ENCODE measurements at regions not wholly inside any gene's neighbourhood (a gene's known extent, or its start where the extent isn't known, plus 50 kb on each side); places are given as distances from the start of the nearest gene placed in this dataset.
A peak's percentile ranks its signal among the peaks of the same experiment; 100 is the strongest.

- Histone ChIP-seq H3K4ac (ENCODE audit: low read depth in 1 of 2, low read length in 2 of 2) (no peak overlapping the region), H2AK5ac (ENCODE audit: low read length, severe bottlenecking) (no peak overlapping the region), H3K4me2 (ENCODE audit: low read length, poor library complexity, severe bottlenecking) (no peak overlapping the region), H3K23ac (ENCODE audit: low read length in 2 of 2) (no peak overlapping the region), H2BK120ac (ENCODE audit: low read depth, low read length) (no peak overlapping the region), H2BK12ac (ENCODE audit: low read length in 2 of 2) (no peak overlapping the region), H4K91ac (ENCODE audit: low read length) (no peak overlapping the region), H4K8ac (ENCODE audit: low read length) (no peak overlapping the region), H3K4me1 (ENCODE audit: control insufficient read depth, insufficient read depth, low read depth, low read length) (no peaks in the 10 kb centered on the region), H3K27me3 (ENCODE audit: control insufficient read depth in 1 of 2, insufficient read depth in 1 of 2, low read length in 2 of 2) (no peaks in the 10 kb centered on the region), H3K9ac (ENCODE audit: low read length) (no peak overlapping the region), H3K27ac (ENCODE audit: low read length, poor library complexity, severe bottlenecking) (no peak overlapping the region), H3K79me1 (replicated peaks; ENCODE audit: low read length, poor library complexity, severe bottlenecking) (no peaks in the 10 kb centered on the region), H2BK5ac (ENCODE audit: low read depth, low read length, poor library complexity, severe bottlenecking) (no peak overlapping the region), H3K36me3 (ENCODE audit: control insufficient read depth in 1 of 2, insufficient read depth in 2 of 2, low read depth in 1 of 2, low read length in 2 of 2) (no peaks in the 10 kb centered on the region), H3K18ac (ENCODE audit: low read depth in 1 of 2, low read length in 2 of 2) (no peak overlapping the region), H2BK15ac (ENCODE audit: low read depth, poor library complexity, severe bottlenecking) (no peak overlapping the region), H3K14ac (ENCODE audit: low read length in 2 of 2) (no peak overlapping the region), H3K4me3 (ENCODE audit: insufficient read depth in 1 of 2, low read depth in 1 of 2, low read length in 2 of 2) (no peak overlapping the region), H3K9me3 (ENCODE audit: control insufficient read depth, low read length) (no peaks in the 10 kb centered on the region), H2AFZ (ENCODE audit: low read depth, low read length) (no peak overlapping the region)
- DNase-seq: no peak
- 100% methylated on average over 1 of the region's 2 CpGs for WGBS
Measured at GRCh38 chr2:195500879-195501278, 156.1 kb upstream of the SLC39A10 start.

GRCh38 chr2:195498839-195499490, 158.1 kb upstream of the SLC39A10 start:
- H3K27ac ChIP-seq (ENCODE audit: low read length, poor library complexity, severe bottlenecking): no peak overlapping the region
- H3K4ac ChIP-seq (ENCODE audit: low read depth in 1 of 2, low read length in 2 of 2): no peak overlapping the region
- H4K91ac ChIP-seq (ENCODE audit: low read length): no peak overlapping the region
- no peak overlapping the region for H2BK12ac ChIP-seq (ENCODE audit: low read length in 2 of 2)
- H2BK5ac ChIP-seq (ENCODE audit: low read depth, low read length, poor library complexity, severe bottlenecking): no peak overlapping the region
- H3K9ac ChIP-seq (ENCODE audit: low read length): no peak overlapping the region
- no peak overlapping the region for H2BK120ac ChIP-seq (ENCODE audit: low read depth, low read length)
- H2BK15ac ChIP-seq (ENCODE audit: low read depth, poor library complexity, severe bottlenecking): no peak overlapping the region
- no peak overlapping the region for H4K8ac ChIP-seq (ENCODE audit: low read length)
- H3K14ac ChIP-seq (ENCODE audit: low read length in 2 of 2): no peak overlapping the region
- no peaks in the 10 kb centered on the region for H3K36me3 ChIP-seq (ENCODE audit: control insufficient read depth in 1 of 2, insufficient read depth in 2 of 2, low read depth in 1 of 2, low read length in 2 of 2)
- no peak overlapping the region for H3K4me2 ChIP-seq (ENCODE audit: low read length, poor library complexity, severe bottlenecking)
- peak; percentile 25 for DNase-seq
- no CpG with 5 or more reads among the region's 3 CpGs for WGBS
- H3K4me1 ChIP-seq (ENCODE audit: control insufficient read depth, insufficient read depth, low read depth, low read length): no peaks in the 10 kb centered on the region
- H2AK5ac ChIP-seq (ENCODE audit: low read length, severe bottlenecking): no peak overlapping the region
- H2AFZ ChIP-seq (ENCODE audit: low read depth, low read length): no peak overlapping the region
- no peak overlapping the region for H3K18ac ChIP-seq (ENCODE audit: low read depth in 1 of 2, low read length in 2 of 2)
- no peaks in the 10 kb centered on the region for H3K79me1 ChIP-seq (replicated peaks; ENCODE audit: low read length, poor library complexity, severe bottlenecking)
- H3K4me3 ChIP-seq (ENCODE audit: insufficient read depth in 1 of 2, low read depth in 1 of 2, low read length in 2 of 2): no peak overlapping the region
- no peaks in the 10 kb centered on the region for H3K9me3 ChIP-seq (ENCODE audit: control insufficient read depth, low read length)
- H3K23ac ChIP-seq (ENCODE audit: low read length in 2 of 2): no peak overlapping the region
- no peaks in the 10 kb centered on the region for H3K27me3 ChIP-seq (ENCODE audit: control insufficient read depth in 1 of 2, insufficient read depth in 1 of 2, low read length in 2 of 2)

GRCh38 chr2:195498176-195498575, 158.8 kb upstream of the SLC39A10 start:
- no peak overlapping the region for H3K4ac ChIP-seq (ENCODE audit: low read depth in 1 of 2, low read length in 2 of 2)
- H3K23ac ChIP-seq (ENCODE audit: low read length in 2 of 2): no peak overlapping the region
- no peaks in the 10 kb centered on the region for H3K9me3 ChIP-seq (ENCODE audit: control insufficient read depth, low read length)
- H2BK120ac ChIP-seq (ENCODE audit: low read depth, low read length): no peak overlapping the region
- H3K27me3 ChIP-seq (ENCODE audit: control insufficient read depth in 1 of 2, insufficient read depth in 1 of 2, low read length in 2 of 2): no peaks in the 10 kb centered on the region
- no peaks in the 10 kb centered on the region for H3K79me1 ChIP-seq (replicated peaks; ENCODE audit: low read length, poor library complexity, severe bottlenecking)
- H2BK15ac ChIP-seq (ENCODE audit: low read depth, poor library complexity, severe bottlenecking): no peak overlapping the region
- no peak overlapping the region for H3K14ac ChIP-seq (ENCODE audit: low read length in 2 of 2)
- H3K4me3 ChIP-seq (ENCODE audit: insufficient read depth in 1 of 2, low read depth in 1 of 2, low read length in 2 of 2): no peak overlapping the region
- H4K91ac ChIP-seq (ENCODE audit: low read length): no peak overlapping the region
- H4K8ac ChIP-seq (ENCODE audit: low read length): no peak overlapping the region
- H2BK12ac ChIP-seq (ENCODE audit: low read length in 2 of 2): no peak overlapping the region
- no peaks in the 10 kb centered on the region for H3K36me3 ChIP-seq (ENCODE audit: control insufficient read depth in 1 of 2, insufficient read depth in 2 of 2, low read depth in 1 of 2, low read length in 2 of 2)
- H3K4me2 ChIP-seq (ENCODE audit: low read length, poor library complexity, severe bottlenecking): no peak overlapping the region
- H2BK5ac ChIP-seq (ENCODE audit: low read depth, low read length, poor library complexity, severe bottlenecking): no peak overlapping the region
- no peak overlapping the region for H3K18ac ChIP-seq (ENCODE audit: low read depth in 1 of 2, low read length in 2 of 2)
- no peak overlapping the region for H3K9ac ChIP-seq (ENCODE audit: low read length)
- peak; percentile 47 for DNase-seq
- no peaks in the 10 kb centered on the region for H3K4me1 ChIP-seq (ENCODE audit: control insufficient read depth, insufficient read depth, low read depth, low read length)
- H2AK5ac ChIP-seq (ENCODE audit: low read length, severe bottlenecking): no peak overlapping the region
- H3K27ac ChIP-seq (ENCODE audit: low read length, poor library complexity, severe bottlenecking): no peak overlapping the region
- H2AFZ ChIP-seq (ENCODE audit: low read depth, low read length): no peak overlapping the region

- Histone ChIP-seq H4K8ac (ENCODE audit: low read length) (no peak overlapping the region), H2BK15ac (ENCODE audit: low read depth, poor library complexity, severe bottlenecking) (peak overlapping the region; percentile 57), H3K14ac (ENCODE audit: low read length in 2 of 2) (no peak overlapping the region), H2AFZ (ENCODE audit: low read depth, low read length) (no peak overlapping the region), H3K27me3 (ENCODE audit: control insufficient read depth in 1 of 2, insufficient read depth in 1 of 2, low read length in 2 of 2) (no peaks in the 10 kb centered on the region), H3K18ac (ENCODE audit: low read depth in 1 of 2, low read length in 2 of 2) (no peak overlapping the region), H3K9ac (ENCODE audit: low read length) (no peak overlapping the region), H2BK5ac (ENCODE audit: low read depth, low read length, poor library complexity, severe bottlenecking) (no peak overlapping the region), H3K4me2 (ENCODE audit: low read length, poor library complexity, severe bottlenecking) (no peak overlapping the region), H3K4me1 (ENCODE audit: control insufficient read depth, insufficient read depth, low read depth, low read length) (no peaks in the 10 kb centered on the region), H3K79me1 (replicated peaks; ENCODE audit: low read length, poor library complexity, severe bottlenecking) (no peaks in the 10 kb centered on the region), H2AK5ac (ENCODE audit: low read length, severe bottlenecking) (no peak overlapping the region), H3K23ac (ENCODE audit: low read length in 2 of 2) (no peak overlapping the region), H3K27ac (ENCODE audit: low read length, poor library complexity, severe bottlenecking) (no peak overlapping the region), H3K9me3 (ENCODE audit: control insufficient read depth, low read length) (no peaks in the 10 kb centered on the region), H3K4ac (ENCODE audit: low read depth in 1 of 2, low read length in 2 of 2) (no peak overlapping the region), H3K36me3 (ENCODE audit: control insufficient read depth in 1 of 2, insufficient read depth in 2 of 2, low read depth in 1 of 2, low read length in 2 of 2) (no peaks in the 10 kb centered on the region), H2BK120ac (ENCODE audit: low read depth, low read length) (no peak overlapping the region), H4K91ac (ENCODE audit: low read length) (no peak overlapping the region), H3K4me3 (ENCODE audit: insufficient read depth in 1 of 2, low read depth in 1 of 2, low read length in 2 of 2) (no peak overlapping the region), H2BK12ac (ENCODE audit: low read length in 2 of 2) (no peak overlapping the region)
- DNase-seq: no peak
- 89% methylated on average over 2 of the region's 2 CpGs for WGBS
Measured at GRCh38 chr2:195496991-195497390, 160.0 kb upstream of the SLC39A10 start.
